ENCODE measurements at regions not wholly inside any gene's neighbourhood (a gene's known extent, or its start where the extent isn't known, plus 50 kb on each side); places are given as distances from the start of the nearest gene placed in this dataset.

DNA sequence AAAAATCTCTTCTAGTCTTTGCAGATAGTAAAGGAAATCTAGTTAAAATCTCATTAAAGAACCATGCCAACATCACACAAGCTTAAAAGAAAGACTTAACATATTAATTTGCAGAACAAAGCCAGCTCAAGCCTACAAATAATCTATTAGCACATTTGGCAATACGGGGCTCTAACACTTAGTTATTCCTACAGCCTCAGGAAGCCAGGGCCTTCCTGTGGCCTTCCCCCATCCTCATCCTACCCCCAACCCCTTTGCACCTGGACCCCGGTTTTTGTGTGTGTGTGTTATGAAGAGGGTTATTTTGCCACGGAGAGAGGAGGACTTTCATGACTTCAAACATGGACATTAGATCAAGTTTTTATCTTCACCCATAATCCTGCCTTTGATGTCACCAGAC, 64.6 kb downstream of the FOXB2 start:
- no peak for DNase-seq

DNA sequence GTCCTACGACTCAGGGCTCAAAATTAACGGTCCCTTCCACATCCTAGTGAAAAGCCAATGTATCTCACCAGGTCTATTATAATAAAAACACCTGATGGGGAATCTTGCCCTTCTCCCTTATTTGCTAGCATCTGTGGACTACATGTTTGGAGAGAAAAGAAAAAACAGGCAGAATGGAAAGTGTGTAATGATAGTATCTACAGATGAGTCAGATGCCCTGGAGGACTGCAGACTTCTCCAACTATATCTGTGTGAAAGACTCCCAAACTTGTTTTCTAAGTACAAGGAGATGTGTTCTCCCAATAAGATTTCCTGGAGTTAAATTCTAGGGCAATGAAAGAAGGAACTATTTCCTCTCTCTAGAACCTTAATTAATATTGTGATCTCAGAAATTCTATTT, 66.0 kb downstream of the FOXB2 start:
- DNase-seq = no peak

DNA sequence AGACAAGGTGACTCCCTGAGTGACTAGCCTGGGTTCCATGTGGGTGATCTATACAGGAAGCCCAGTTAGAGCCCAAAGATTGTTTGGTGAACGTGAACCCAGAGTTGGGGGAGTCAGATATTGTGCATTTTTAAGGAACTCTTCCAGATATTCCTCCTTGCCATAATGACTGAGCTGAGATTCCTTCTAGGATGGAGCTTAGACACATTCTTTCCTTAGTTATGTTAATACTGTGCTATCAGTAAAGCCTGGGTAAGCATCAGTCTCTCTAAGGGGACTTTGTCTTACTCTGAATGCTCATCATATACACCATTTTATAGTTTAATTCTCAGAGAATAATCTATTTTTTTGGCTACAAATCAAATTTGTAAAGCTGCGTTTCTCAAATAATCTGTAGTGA, 68.1 kb downstream of the FOXB2 start:
- no peak for DNase-seq

DNA sequence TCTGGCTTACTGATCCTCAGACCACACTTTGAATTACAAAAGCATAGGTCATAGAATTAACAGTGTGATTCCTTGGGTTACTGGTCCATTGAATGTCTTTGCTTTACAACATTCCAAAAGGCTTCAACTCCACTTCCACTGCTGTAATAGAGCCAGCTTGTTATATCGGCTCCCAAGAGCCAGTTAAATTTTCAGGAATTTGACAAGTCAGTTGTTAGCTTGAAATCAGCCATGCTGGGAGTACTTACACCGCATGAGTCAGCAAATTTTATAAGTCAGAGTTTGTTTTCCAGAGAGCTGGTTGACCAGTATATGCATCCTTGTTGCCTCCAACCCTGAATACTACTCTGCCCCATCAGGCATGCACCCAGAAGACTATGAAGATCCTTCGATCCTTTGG, 73.1 kb downstream of the FOXB2 start:
- peak; percentile 6 for DNase-seq

DNA sequence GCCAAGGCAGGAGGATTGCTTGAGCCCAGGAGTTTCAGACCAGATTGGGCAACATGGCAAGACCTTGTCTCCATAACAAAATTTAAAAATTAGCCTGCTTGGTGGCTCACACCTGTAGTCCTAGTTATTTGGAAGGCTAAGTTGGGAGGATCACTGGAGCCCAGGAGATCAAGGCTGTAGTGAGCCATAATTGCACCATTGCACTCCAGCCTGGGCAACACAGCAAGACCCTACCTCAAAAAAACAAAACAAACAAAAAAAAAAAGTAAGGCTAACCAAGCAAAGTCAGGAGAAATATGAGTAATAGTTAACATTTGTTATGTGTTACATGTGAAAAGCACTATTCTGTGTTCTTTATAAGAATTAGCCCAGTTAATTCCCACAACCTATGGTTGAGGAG, 74.7 kb downstream of the FOXB2 start:
- DNase-seq = no peak

DNA sequence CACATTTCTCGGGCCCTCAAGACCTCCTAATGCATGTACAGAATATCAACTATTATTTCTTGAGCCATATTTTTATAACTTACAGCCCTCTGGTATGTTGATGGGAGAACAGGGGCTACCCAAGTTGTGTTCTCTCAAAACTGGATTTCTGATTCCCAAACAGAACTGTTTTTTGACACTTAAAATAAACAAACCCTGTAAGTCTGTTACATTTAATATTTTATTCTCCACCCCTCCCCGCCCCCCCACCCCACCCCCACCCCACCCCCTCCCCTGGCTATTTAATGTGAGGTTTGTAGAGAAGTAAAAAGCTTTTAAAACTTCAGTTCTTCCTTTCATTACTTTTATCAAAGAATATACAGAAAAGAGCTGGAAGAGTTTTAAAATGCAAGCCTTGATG, 77.9 kb downstream of the FOXB2 start:
- no peak for DNase-seq

DNA sequence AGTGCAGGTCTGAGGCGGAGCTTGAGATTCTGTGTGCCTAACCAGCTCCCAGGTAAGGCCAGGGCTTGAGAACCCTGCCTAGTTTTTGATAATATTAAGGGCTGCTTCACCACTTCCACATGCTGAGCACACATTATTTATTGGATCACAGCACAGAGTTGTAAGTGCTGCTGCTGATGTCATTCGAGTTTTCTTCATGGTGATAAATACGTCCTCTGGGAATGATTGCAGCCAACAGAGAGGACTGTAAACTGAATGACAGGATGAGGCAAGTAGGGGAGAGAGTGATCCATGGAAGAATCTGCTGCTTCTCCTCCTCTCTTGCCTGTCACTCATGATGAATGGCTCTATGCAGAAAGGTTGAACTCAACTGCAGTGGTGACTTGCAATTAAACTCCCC, 77.9 kb upstream of the VPS13A start:
- DNase-seq = no peak

DNA sequence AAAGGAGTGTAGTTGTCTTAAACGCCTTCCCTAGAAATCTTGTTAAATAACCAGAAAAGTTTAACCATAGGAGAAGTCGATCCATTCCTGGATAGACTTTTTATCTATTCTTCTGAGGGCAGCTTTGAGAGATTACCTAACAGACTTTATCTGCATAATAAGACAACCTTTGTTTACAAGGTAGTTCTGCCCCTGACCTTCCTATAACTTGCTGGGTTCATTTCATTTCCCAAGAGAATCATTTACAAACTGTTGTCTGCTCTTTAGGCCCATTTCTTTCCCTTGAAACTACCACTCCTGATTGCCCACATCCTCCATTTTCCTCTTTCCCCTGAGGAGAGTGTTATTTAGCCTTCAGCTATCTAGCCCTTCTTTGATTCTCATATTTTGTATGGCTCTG, 65.9 kb upstream of the VPS13A start:
- DNase-seq = no peak

DNA sequence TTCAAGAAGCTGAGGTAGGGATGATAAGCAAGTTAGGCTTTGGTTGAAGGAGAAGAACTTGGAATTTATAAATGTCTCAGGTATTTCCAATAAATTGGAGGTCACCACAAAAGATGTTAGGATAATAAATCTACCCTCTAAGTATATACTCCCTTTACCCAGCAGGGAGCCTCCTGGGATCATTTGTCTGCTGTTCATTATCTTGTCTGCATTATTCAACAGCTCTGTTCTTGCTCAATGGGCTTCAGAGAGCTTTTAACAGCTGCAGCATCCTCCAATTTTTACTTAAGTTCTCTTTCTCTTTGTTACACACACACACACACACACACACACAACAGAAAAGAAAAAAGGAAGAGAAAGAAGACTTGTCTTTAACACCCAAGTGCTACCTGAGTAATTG, 51.7 kb upstream of the VPS13A start:
- DNase-seq = no peak

DNA sequence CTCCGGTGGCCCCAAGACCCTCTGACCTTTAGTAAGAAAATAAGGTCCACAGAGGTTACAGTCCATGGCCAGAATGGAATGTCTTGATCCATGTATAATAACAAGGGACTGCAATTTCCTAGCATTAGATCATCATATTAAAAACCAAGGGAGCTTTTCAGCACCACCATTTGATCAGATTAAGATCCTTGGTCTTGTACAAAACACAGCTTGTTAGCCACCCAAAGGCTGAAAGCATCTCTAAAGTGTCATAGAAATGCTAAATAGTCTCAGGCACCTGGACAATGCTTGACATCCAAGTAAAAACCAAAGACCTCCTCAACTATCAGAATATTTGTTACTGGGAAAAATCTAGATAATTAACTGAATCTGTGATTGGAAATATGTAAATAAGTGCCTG, 50.3 kb upstream of the VPS13A start:
- no peak for DNase-seq
